SHP77 treated with DMSO at 0.1 percent for 48 hours (cell line): ENCODE measurements at regions not wholly inside any gene's neighbourhood (a gene's known extent, or its start where the extent isn't known, plus 50 kb on each side); places are given as distances from the start of the nearest gene placed in this dataset.

Experiments used
- DNase-seq: peaks from one replicate; lab custom pipeline; 2025; lab: John Stamatoyannopoulos, UW

GRCh38 chr18:64253222-64253621, 104.3 kb upstream of the LINC00305 start:
- no peak for DNase-seq

DNA sequence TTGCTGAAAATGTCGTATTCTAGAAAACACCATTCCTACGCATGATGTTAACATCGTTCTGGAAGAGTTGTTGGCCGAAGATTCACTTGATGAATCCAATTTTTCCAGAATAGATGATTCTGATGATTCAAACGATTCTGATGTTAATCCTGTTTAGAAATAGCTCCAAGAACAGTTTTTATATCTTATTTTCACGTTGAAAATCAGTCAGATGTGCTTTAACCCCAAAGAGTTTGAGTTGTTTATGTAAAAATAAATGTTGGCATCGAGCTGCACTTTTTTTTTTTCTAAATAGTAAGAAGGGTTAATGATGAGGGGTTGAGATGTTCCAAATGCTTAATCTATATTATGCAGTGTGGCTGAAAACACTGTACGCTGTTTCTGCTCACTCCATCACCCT, 99.9 kb upstream of the LINC00305 start:
- no peak for DNase-seq

GRCh38 chr18:64245126-64245861, 96.4 kb upstream of the LINC00305 start:
- no peak for DNase-seq

DNA sequence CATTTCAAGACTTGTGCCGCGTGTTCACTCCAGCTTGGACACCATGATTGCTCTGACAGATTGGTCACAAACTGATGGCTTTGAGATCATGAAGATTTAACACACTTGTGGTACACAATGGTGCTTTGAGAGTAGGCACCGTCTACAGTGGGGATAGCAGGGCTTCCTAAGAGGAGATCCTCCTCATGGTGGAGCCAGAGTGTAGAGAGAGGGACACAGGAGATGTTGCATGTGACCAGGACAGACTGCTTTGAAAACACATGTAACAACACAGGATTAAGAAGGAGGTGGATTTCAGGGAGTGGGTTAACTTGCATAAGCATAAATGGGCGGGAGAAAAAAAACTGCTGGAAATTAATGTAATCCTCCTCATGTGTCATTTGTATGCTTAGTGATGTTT, 95.7 kb upstream of the LINC00305 start:
- DNase-seq: peak; percentile 8

DNA sequence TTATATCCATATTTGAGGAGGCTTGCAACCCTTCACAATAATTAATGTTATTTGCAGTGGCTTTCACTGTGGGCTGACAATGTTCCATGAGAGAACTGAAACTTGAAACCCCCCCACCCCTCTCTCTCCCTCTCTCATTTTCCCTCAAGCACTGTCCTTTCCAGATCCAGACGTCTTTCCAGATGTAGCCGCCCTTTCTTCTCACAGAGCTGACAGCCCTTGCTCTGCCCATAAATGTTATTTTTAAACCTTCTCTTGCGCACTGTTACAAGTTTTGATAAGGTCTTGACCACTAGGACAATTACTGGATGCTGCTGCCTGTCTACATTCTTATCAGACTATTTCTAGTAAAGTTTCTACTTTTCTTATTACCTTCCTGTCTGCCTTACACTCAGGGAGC, 91.4 kb upstream of the LINC00305 start:
- no peak for DNase-seq

DNA sequence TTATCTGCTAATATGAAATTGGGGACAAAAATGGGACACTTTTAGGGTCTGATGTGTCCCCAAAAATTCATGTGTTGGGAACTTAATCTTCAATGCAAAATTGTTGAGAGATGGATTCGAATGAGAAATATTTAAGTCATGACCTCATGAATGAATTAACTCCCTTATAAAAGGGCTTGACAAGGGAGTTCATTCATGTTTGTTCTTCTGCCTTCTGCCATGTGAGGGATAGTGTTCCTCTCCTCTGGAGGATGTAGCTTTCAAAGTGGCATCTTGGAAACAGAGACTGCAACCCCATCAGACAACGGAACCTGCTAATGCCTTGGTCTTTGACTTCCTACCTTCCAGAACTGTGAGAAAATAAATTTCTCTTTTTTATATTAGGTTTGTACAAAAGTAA, 89.2 kb upstream of the LINC00305 start:
- DNase-seq: no peak

GRCh38 chr18:64234321-64234720, 85.4 kb upstream of the LINC00305 start:
- no peak for DNase-seq

GRCh38 chr18:64233851-64234250, 85.0 kb upstream of the LINC00305 start:
- no peak for DNase-seq

- DNase-seq: no peak
These were observed 72.1 kb upstream of the LINC00305 start for GRCh38 chr18:64220941-64221340.

- no peak for DNase-seq
These were observed 70.6 kb upstream of the LINC00305 start for GRCh38 chr18:64219517-64219916.

GRCh38 chr18:64210401-64210949, 61.6 kb upstream of the LINC00305 start:
- DNase-seq: no peak

- DNase-seq: no peak
These were observed 59.6 kb upstream of the LINC00305 start for GRCh38 chr18:64208516-64208915.

- no peak for DNase-seq
These were observed 58.9 kb upstream of the LINC00305 start for GRCh38 chr18:64207820-64208219.

DNA sequence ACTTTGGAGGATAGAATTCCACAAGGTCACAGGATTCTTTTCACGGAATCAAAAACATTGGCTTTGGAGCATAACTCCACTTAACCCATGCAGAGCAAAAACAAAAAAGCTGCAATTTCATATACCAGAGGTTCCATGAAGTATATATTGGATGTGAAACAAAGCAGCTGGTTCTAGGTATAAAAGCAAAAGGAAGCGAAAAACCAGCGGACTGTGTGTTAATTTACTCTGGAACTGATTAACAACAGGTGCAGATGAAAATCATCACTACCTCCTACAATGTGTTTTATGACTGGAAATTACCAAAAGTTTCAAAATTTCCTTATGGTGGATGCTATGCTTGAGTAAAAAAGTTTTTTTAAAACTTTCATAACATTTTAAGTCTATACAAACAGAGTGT, 54.4 kb upstream of the LINC00305 start:
- no peak for DNase-seq

GRCh38 chr18:64202863-64203262, 54.0 kb upstream of the LINC00305 start:
- no peak for DNase-seq

- no peak for DNase-seq
These were observed 53.4 kb upstream of the LINC00305 start for GRCh38 chr18:64202210-64202836.

DNA sequence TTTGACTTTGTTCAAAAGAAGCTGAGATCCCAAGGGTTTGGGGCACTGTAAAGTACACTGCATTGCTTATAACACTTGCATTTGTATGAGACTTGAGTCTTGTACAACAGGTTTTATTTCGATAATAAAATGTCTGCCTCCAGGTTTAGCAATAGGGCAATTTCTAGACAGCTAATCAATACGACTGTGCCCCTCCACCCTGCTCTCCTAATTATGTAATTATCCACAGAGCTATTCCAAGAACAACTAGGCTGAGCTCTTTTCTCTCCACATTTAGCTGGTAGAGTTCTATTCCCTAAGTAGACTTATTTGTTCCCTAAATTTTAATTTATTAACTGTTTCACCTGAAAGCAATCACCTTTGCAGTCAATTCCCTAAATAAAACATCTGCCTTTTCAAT, 52.9 kb upstream of the LINC00305 start:
- DNase-seq: no peak

GRCh38 chr18:64199581-64199980, 50.7 kb upstream of the LINC00305 start:
- no peak for DNase-seq
